Brain microvascular endothelial cell (primary cell): ENCODE measurements at regions not wholly inside any gene's neighbourhood (a gene's known extent, or its start where the extent isn't known, plus 50 kb on each side); places are given as distances from the start of the nearest gene placed in this dataset.

ENCODE experiments used
- DNase-seq: peaks from one replicate; pipeline ENCODE4 v3.0.0-alpha.2; 2020
- H3K27ac ChIP-seq: fragments of 250-450 bp; sonication (Bioruptor Pico); 2 replicates; pipeline ENCODE4 v1.5.1; 2020; ENCODE audit warnings: mild to moderate bottlenecking, moderate library complexity
- H3K27me3 ChIP-seq: fragments of 250-450 bp; sonication (Bioruptor Pico); replicated peaks from 2 replicates; pipeline ENCODE4 v1.5.1; 2020; ENCODE audit warnings: mild to moderate bottlenecking
- H3K36me3 ChIP-seq: fragments of 250-450 bp; sonication (Bioruptor Pico); replicated peaks from 2 replicates; pipeline ENCODE4 v1.5.1; 2020; ENCODE audit warnings: mild to moderate bottlenecking
- H3K4me3 ChIP-seq: 2 replicates; pipeline ENCODE4 v1.5.1; 2011; ENCODE audit warnings: low read depth, mild to moderate bottlenecking, control low read depth, low read length, moderate library complexity
- CTCF ChIP-seq: IDR thresholded peaks from 2 replicates; pipeline ENCODE4 v1.5.1; 2011; ENCODE audit warnings: low read depth, mild to moderate bottlenecking, moderate library complexity, low read length, control low read depth, inconsistent platforms; ENCODE audit errors: missing control alignments
- in situ Hi-C: cut with HindIII; loops from 2 replicates; pipeline ENCODE4 v1.10.0; 2017; ENCODE audit warnings: low sequenced_read_pairs, low pct_ligation_motif_present

DNA sequence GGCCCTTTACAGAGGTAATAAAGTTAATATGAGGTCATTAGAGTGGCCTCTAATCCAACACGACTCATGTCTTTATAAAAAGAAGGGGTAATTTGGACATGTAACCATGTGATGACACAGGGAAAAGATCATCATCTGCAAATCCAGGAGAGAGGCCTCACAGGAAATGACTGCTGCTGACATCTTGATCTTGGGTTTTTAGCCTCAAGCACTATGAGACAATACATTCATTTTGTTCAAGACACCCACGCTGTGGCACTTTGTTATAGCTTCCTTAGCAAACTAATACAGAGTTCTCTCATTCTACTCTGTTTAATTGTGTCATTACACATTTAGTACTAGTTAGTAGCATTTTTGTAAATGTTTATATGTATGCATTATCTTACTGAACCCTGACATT lies 64.0 kb upstream of the RUNX1 start:
- TF ChIP-seq CTCF, result no peak
- Histone ChIP-seq H3K27me3 (no peaks in the 10 kb centered on the region), H3K4me3 (no peak overlapping the region), H3K27ac (no peak overlapping the region), H3K36me3 (no peaks in the 10 kb centered on the region)
- in situ Hi-C loops, result no loop called here
- peak; percentile 13 for DNase-seq

GRCh38 chr21:35111321-35111930 lies 62.3 kb upstream of the RUNX1 start:
- Histone ChIP-seq H3K4me3 (no peak overlapping the region), H3K27ac (no peak overlapping the region), H3K27me3 (no peaks in the 10 kb centered on the region), H3K36me3 (no peaks in the 10 kb centered on the region)
- in situ Hi-C loops, result no loop called here
- no peak for DNase-seq
- TF ChIP-seq CTCF, result no peak

DNA sequence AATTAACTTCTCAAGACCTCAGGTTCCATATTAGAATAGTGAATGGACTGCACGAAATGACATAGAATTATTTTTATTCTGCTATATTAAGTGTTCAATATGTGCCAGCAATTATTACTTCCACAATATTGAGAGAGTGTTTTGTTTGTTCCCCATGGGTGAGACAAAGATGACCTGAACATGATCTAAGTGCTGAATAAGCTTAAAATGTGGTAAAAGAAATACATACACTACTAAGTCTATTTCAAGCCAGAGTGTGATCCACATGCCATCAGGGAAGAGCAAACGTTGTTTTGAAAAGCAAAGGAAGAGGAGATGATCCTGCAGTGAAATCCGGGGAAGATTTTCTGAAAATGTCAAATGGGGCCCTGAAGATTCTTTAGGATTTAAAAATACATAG lies 59.8 kb upstream of the RUNX1 start:
- in situ Hi-C loops, result no loop called here

DNA sequence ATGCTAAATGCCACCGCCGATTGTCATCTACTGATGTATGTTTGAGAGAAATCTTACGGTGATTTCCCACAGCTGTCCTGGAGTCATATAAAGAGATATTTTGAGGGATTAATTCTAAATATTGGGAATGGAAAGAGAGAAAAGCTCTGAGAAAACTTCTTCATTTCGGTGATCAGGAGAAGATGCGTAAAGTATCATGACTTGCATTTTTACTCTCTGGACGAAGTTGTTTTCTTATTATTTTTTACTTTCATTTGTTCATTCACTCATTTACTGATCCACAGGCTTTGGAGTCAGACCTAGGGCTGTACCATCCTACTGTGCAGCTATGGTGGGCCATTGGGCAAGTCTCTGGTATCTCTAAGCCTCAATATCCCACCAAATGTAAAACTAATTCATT lies 58.4 kb upstream of the RUNX1 start:
- DNase-seq, result no peak
- H3K27me3 ChIP-seq, result no peaks in the 10 kb centered on the region
- no peaks in the 10 kb centered on the region for H3K36me3 ChIP-seq
- in situ Hi-C loops, result no loop called here
- no peak overlapping the region for H3K4me3 ChIP-seq
- TF ChIP-seq CTCF, result no peak
- no peak overlapping the region for H3K27ac ChIP-seq

More for the DNA sequence above, 59.8 kb upstream of the RUNX1 start:
- no peak for DNase-seq
- no peaks in the 10 kb centered on the region for H3K27me3 ChIP-seq
- no peak for TF ChIP-seq CTCF
- no peaks in the 10 kb centered on the region for H3K36me3 ChIP-seq
- H3K4me3 ChIP-seq, result no peak overlapping the region
- H3K27ac ChIP-seq, result no peak overlapping the region

DNA sequence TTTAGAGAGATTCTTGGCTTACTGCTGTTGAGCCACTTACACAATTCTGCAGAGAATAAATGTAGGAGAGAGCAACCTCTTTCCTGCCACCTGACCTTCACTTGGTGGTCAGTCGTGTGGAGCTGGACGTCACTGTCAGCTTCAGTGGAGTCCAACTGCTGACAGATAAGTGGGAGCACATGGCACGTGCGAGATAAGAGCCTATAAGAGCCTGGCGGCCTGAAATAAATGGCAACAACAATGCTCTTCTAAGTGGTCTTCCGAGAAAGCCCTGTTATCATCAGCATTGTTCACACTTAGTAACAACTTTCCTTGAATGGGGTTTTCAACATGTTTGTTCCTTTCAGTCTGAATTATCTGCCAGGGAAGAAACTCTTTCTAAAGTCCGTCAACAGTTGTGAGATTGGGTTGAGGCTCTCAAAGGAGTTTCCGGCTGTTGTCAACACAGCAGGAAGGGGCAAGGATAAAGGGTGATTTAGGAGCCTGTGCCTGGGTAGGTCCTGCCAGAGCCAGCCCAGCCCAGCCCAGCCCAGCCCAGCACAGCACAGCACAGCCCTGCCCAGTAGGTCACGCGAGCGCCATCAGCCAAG lies 57.2 kb upstream of the RUNX1 start:
- no peak for DNase-seq
- in situ Hi-C loops, result no loop called here
- no peaks in the 10 kb centered on the region for H3K27me3 ChIP-seq
- H3K27ac ChIP-seq, result no peak overlapping the region
- TF ChIP-seq CTCF, result no peak
- no peaks in the 10 kb centered on the region for H3K36me3 ChIP-seq
- no peak overlapping the region for H3K4me3 ChIP-seq
